Tibial artery (tissue), 4 donors: ENCODE measurements at regions not wholly inside any gene's neighbourhood (a gene's known extent, or its start where the extent isn't known, plus 50 kb on each side); places are given as distances from the start of the nearest gene placed in this dataset.
A peak's percentile ranks its signal among the peaks of the same experiment; 100 is the strongest.

Experiments used
- DNase-seq, 2 donors: peaks; one replicate each; pipeline ENCODE4 v3.0.0-alpha.2; 2019
- H3K27ac ChIP-seq, 2 donors: fragments of 200-600 bp; sonication (generic) in 1 of 2; 1 replicate in 1 of 2; 2 replicates in 1 of 2; pipeline ENCODE4 v1.5.1; 2018 to 2019; ENCODE audit warnings: mild to moderate bottlenecking in 1 of 2
- H3K27me3 ChIP-seq, 2 donors: fragments of 200-600 bp; sonication (generic) in 1 of 2; one replicate each; pipeline versions ENCODE4 v1.5.1 to v1.6.0; 2016 to 2019
- H3K36me3 ChIP-seq, 3 donors: fragments of 200-600 bp; sonication (generic) in 2 of 3; one replicate each; pipeline ENCODE4 v1.5.1; 2016 to 2019; ENCODE audit warnings: mild to moderate bottlenecking in 2 of 3
- H3K4me1 ChIP-seq, 4 donors: fragments of 200-600 bp; sonication (generic) in 2 of 4; 1 replicate in 3 of 4; 2 replicates in 1 of 4; pipeline ENCODE4 v1.5.1; 2016 to 2019
- H3K4me3 ChIP-seq, 2 donors: fragments of 200-600 bp; sonication (generic) in 1 of 2; 1 replicate in 1 of 2; 2 replicates in 1 of 2; pipeline ENCODE4 v1.5.1; 2018 to 2019; ENCODE audit warnings: mild to moderate bottlenecking in 2 of 2
- H3K9me3 ChIP-seq, 3 donors: fragments of 200-600 bp; sonication (generic) in 1 of 3; one replicate each; pipeline ENCODE4 v1.5.1; 2016 to 2019
- CTCF ChIP-seq, 2 experiments: fragments of 200-600 bp in 1 of 2; fragments of 450-650 bp in 1 of 2; IDR thresholded peaks; one replicate each; pipeline ENCODE4 v1.5.1; 2017 to 2019; ENCODE audit warnings: antibody characterized with exemption in 2 of 2, mild to moderate bottlenecking in 1 of 2, moderate library complexity in 1 of 2
- intact Hi-C: fragments of 100-400 bp; cut with DNase I; formaldehyde crosslinking; loops from one replicate; pipeline ENCODE4 v1.15.0; 2023; ENCODE audit warnings: low total_unique reads

GRCh38 chr19:29119590-29119989 is 93.4 kb downstream of the UQCRFS1 start:
- no peak for TF ChIP-seq CTCF (IDR thresholded peaks at IDR 0.05)
- Histone ChIP-seq H3K9me3 (no peaks in the 10 kb centered on the region), H3K4me3 (no peak overlapping the region), H3K27ac (no peak overlapping the region), H3K36me3 (no peaks in the 10 kb centered on the region), H3K27me3 (no peaks in the 10 kb centered on the region), H3K4me1 (no peaks in the 10 kb centered on the region)
- DNase-seq: peak in 1 of 2 donors; percentile 21
- intact Hi-C loops: no loop called here

GRCh38 chr19:29118389-29118788 is 94.6 kb downstream of the UQCRFS1 start:
- H3K36me3 ChIP-seq: no peaks in the 10 kb centered on the region
- no peak overlapping the region for H3K27ac ChIP-seq
- H3K4me3 ChIP-seq: no peak overlapping the region
- intact Hi-C loops: no loop called here
- no peaks in the 10 kb centered on the region for H3K4me1 ChIP-seq
- DNase-seq: peak in 1 of 2 donors; percentile 50
- H3K27me3 ChIP-seq: no peaks in the 10 kb centered on the region
- no peak for TF ChIP-seq CTCF (IDR thresholded peaks at IDR 0.05)
- no peaks in the 10 kb centered on the region for H3K9me3 ChIP-seq

GRCh38 chr19:29117926-29118325 is 95.0 kb downstream of the UQCRFS1 start:
- Histone ChIP-seq H3K4me1 (no peaks in the 10 kb centered on the region), H3K27me3 (no peaks in the 10 kb centered on the region), H3K4me3 (no peak overlapping the region), H3K27ac (no peak overlapping the region), H3K36me3 (no peaks in the 10 kb centered on the region), H3K9me3 (no peaks in the 10 kb centered on the region)
- intact Hi-C loops: no loop called here
- TF ChIP-seq CTCF (IDR thresholded peaks at IDR 0.05): no peak
- DNase-seq: peak in 1 of 2 donors; percentile 28

- intact Hi-C loops: no loop called here
- H3K9me3 ChIP-seq: no peaks in the 10 kb centered on the region
- no peaks in the 10 kb centered on the region for H3K4me1 ChIP-seq
- DNase-seq: peak in 1 of 2 donors; percentile 50
- TF ChIP-seq CTCF (IDR thresholded peaks at IDR 0.05): no peak
- no peaks in the 10 kb centered on the region for H3K27me3 ChIP-seq
- no peak overlapping the region for H3K4me3 ChIP-seq
- H3K36me3 ChIP-seq: no peaks in the 10 kb centered on the region
- H3K27ac ChIP-seq: no peak overlapping the region
Measured at GRCh38 chr19:29115181-29115580, 97.8 kb downstream of the UQCRFS1 start.

- no peak for TF ChIP-seq CTCF (IDR thresholded peaks at IDR 0.05)
- Histone ChIP-seq H3K9me3 (no peaks in the 10 kb centered on the region), H3K36me3 (no peaks in the 10 kb centered on the region), H3K27me3 (no peaks in the 10 kb centered on the region), H3K4me1 (no peaks in the 10 kb centered on the region), H3K27ac (no peak overlapping the region), H3K4me3 (no peak overlapping the region)
- peak in 1 of 2 donors; percentile 35 for DNase-seq
- intact Hi-C loops: no loop called here
Measured at GRCh38 chr19:29113838-29114237, 99.1 kb downstream of the UQCRFS1 start.

GRCh38 chr19:29111576-29111975 is 101.4 kb downstream of the UQCRFS1 start:
- Histone ChIP-seq H3K4me3 (no peak overlapping the region), H3K36me3 (no peaks in the 10 kb centered on the region), H3K27me3 (no peaks in the 10 kb centered on the region), H3K9me3 (no peaks in the 10 kb centered on the region), H3K27ac (no peak overlapping the region), H3K4me1 (no peaks in the 10 kb centered on the region)
- peak in 1 of 2 donors; percentile 66 for DNase-seq
- intact Hi-C loops: no loop called here
- no peak for TF ChIP-seq CTCF (IDR thresholded peaks at IDR 0.05)
